K562 (cell line): ENCODE measurements at regions not wholly inside any gene's neighbourhood (a gene's known extent, or its start where the extent isn't known, plus 50 kb on each side); places are given as distances from the start of the nearest gene placed in this dataset.

Experiments used
- ATAC-seq: fragments of 200-7000 bp; cut with Tn5 transposase; 3 replicates; pipeline ENCODE4 v1.9.1; 2020; ENCODE audit warnings: moderate library complexity
- BruUV-seq: library from RNA; stranded (reverse); fragments of 400-500 nt; replicated peaks from 2 replicates; lab custom pipeline; 2021; lab: Mats Ljungman, UMichigan
- CTCF ChIA-PET: fragments of 300-600 bp; formaldehyde crosslinking; extraction: SDS; loops from one replicate; lab custom pipeline; 2021; ENCODE audit warnings: low intra/inter-chr PET ratio; lab: Yijun Ruan, JAX
- POLR2A ChIA-PET: fragments of 300-600, 350-650 bp; sonication (Branson Sonifier 250); formaldehyde crosslinking; extraction: SDS; loops from one replicate; lab custom pipeline; 2021; ENCODE audit warnings: antibody characterized with exemption, inconsistent platforms; lab: Yijun Ruan, JAX
- DNase-seq, 4 experiments: peaks; one replicate each; pipeline versions ENCODE4 v3.0.0 to v3.0.0-alpha.2; 2011 to 2018; ENCODE audit warnings: low spot score in 3 of 4, mixed read lengths in 3 of 4; ENCODE audit errors: extremely low read depth in 1 of 4
- FAIRE-seq: peaks from 2 replicates; lab custom pipeline; 2011; peaks lifted over from hg19 to GRCh38; lab: Jason Lieb, UNC
- H2AFZ ChIP-seq: 2 replicates; pipeline ENCODE4 v1.6.0; 2011; ENCODE audit warnings: low read depth, low read length, control low read depth, inconsistent platforms
- H3K27ac ChIP-seq: fragments of 200-600 bp; 3 replicates; pipeline ENCODE4 v1.8.0; 2011; ENCODE audit warnings: low read depth, mild to moderate bottlenecking, control low read depth, inconsistent platforms, low read length, moderate library complexity, mixed read lengths; ENCODE audit errors: extremely low read depth
- H3K27me3 ChIP-seq, 2 experiments: fragments of 300-600 bp in 1 of 2; 2 replicates in 1 of 2; 3 replicates in 1 of 2; pipeline versions ENCODE4 v1.6.0 to v1.8.0; 2011; ENCODE audit warnings: inconsistent platforms in 2 of 2, low read length in 2 of 2, mild to moderate bottlenecking in 1 of 2, mixed read lengths in 1 of 2, moderate library complexity in 1 of 2; ENCODE audit not compliant: control insufficient read depth in 2 of 2, insufficient read depth in 2 of 2
- H3K36me3 ChIP-seq: fragments of 300-600 bp; 3 replicates; pipeline ENCODE4 v1.8.0; 2011; ENCODE audit warnings: mild to moderate bottlenecking, low read length, inconsistent platforms; ENCODE audit not compliant: control insufficient read depth, insufficient read depth
- H3K4me1 ChIP-seq, 2 experiments: fragments of 200-600 bp in 1 of 2; replicated peaks in 1 of 2; 2 replicates in 1 of 2; 3 replicates in 1 of 2; pipeline versions ENCODE4 v1.5.1 to v1.8.0; 2011; ENCODE audit warnings: inconsistent platforms in 2 of 2, low read length in 2 of 2, mild to moderate bottlenecking in 1 of 2, mixed read lengths in 1 of 2, moderate library complexity in 1 of 2; ENCODE audit not compliant: control insufficient read depth in 2 of 2, insufficient read depth in 2 of 2
- H3K4me2 ChIP-seq: 2 replicates; pipeline ENCODE4 v1.6.1; 2011; ENCODE audit warnings: low read length, control low read depth, inconsistent platforms, mixed read lengths; ENCODE audit not compliant: insufficient read depth
- H3K4me3 ChIP-seq: fragments of 200-600 bp; sonication (generic), shearing (Covaris generic); 2 replicates; pipeline ENCODE4 v1.5.1; 2016; ENCODE audit warnings: control low read depth, inconsistent platforms
- H3K79me2 ChIP-seq: fragments of 200-600 bp; 3 replicates; pipeline ENCODE4 v1.8.0; 2011; ENCODE audit warnings: low read length, inconsistent platforms; ENCODE audit not compliant: control insufficient read depth, insufficient read depth
- H3K9ac ChIP-seq, 2 experiments: 2 replicates each; pipeline versions ENCODE4 v1.6.0 to v1.6.1; 2011; ENCODE audit warnings: low read depth in 2 of 2, low read length in 2 of 2, control low read depth in 1 of 2, inconsistent platforms in 1 of 2, mild to moderate bottlenecking in 1 of 2, mixed read lengths in 1 of 2; ENCODE audit not compliant: insufficient read depth in 1 of 2
- H3K9me1 ChIP-seq: one replicate; pipeline ENCODE4 v1.6.0; 2011; ENCODE audit warnings: inconsistent platforms, mild to moderate bottlenecking, low read length, moderate library complexity; ENCODE audit not compliant: control insufficient read depth, insufficient read depth
- H3K9me3 ChIP-seq: replicated peaks from 2 replicates; pipeline ENCODE4 v1.5.1; 2011; ENCODE audit warnings: low read depth, low read length, inconsistent platforms; ENCODE audit not compliant: control insufficient read depth, insufficient read depth
- H4K20me1 ChIP-seq: replicated peaks from 2 replicates; pipeline ENCODE4 v1.6.1; 2011; ENCODE audit warnings: low read length, inconsistent platforms, mixed read lengths; ENCODE audit not compliant: control insufficient read depth, insufficient read depth
- CBX1 ChIP-seq: sonication (generic); IDR thresholded peaks from 2 replicates; pipeline ENCODE4 v1.6.1; 2016; ENCODE audit warnings: antibody characterized with exemption, low read depth, mild to moderate bottlenecking
- CTCF ChIP-seq, 3 experiments: IDR thresholded peaks in 2 of 3; conservative IDR thresholded peaks in 1 of 3; 2 replicates each; pipeline ENCODE4 v1.5.1; 2011 to 2012; ENCODE audit warnings: low read length in 3 of 3, mild to moderate bottlenecking in 3 of 3, control low read depth in 2 of 3, improper control_type of control experiment in 1 of 3, inconsistent platforms in 1 of 3, low read depth in 1 of 3, mixed read lengths in 1 of 3, moderate library complexity in 1 of 3; ENCODE audit not compliant: insufficient read depth in 2 of 3
- CTCFL ChIP-seq: IDR thresholded peaks from 2 replicates; pipeline ENCODE4 v1.6.1; 2011; ENCODE audit warnings: borderline replicate concordance, low read depth, mild to moderate bottlenecking, moderate library complexity, low read length; ENCODE audit not compliant: insufficient read depth, poor library complexity, severe bottlenecking
- RAD21 ChIP-seq, 2 experiments: fragments of 250-450 bp in 1 of 2; fragments of 450-650 bp in 1 of 2; sonication (Bioruptor Pico) in 1 of 2; formaldehyde crosslinking in 1 of 2; IDR thresholded peaks in 1 of 2; conservative IDR thresholded peaks in 1 of 2; 2 replicates each; pipeline versions ENCODE4 v1.4.0 to v1.8.0; 2020 to 2022; ENCODE audit warnings: mild to moderate bottlenecking in 2 of 2, moderate library complexity in 1 of 2
- SIN3B ChIP-seq: fragments of 450-650 bp; IDR thresholded peaks from 2 replicates; pipeline ENCODE4 v1.6.1; 2017; ENCODE audit warnings: low read depth, mild to moderate bottlenecking, moderate library complexity
- SMC3 ChIP-seq: conservative IDR thresholded peaks from 2 replicates; pipeline ENCODE4 v1.6.1; 2011; ENCODE audit warnings: low read depth, low read length, improper control_type of control experiment; ENCODE audit not compliant: insufficient read depth
- YY1 ChIP-seq, 3 experiments: IDR thresholded peaks; 2 replicates each; pipeline ENCODE4 v1.6.1; 2011; ENCODE audit warnings: low read length in 2 of 3, mild to moderate bottlenecking in 2 of 3, moderate library complexity in 2 of 3, borderline replicate concordance in 1 of 3, control low read depth in 1 of 3, low read depth in 1 of 3; ENCODE audit not compliant: insufficient read depth in 3 of 3, insufficient replicate concordance in 2 of 3, control insufficient read depth in 1 of 3, insufficient read length in 1 of 3; ENCODE audit errors: extremely low read depth in 1 of 3
- WGBS: fragments of 100-300 bp; shearing (Covaris generic); methylation state at CpG from one replicate; pipeline ENCODE4 v1.1.6; 2016; ENCODE audit warnings: low coverage, mixed read lengths; ENCODE audit not compliant: insufficient coverage; ENCODE audit errors: missing lambda C conversion rate; 5-methylcytosine and 5-hydroxymethylcytosine counted together
- in situ Hi-C: fragments of 300-500 bp; cut with MboI; formaldehyde crosslinking; loops from 4 replicates; pipeline ENCODE4 v1.15.0; 2018; ENCODE audit warnings: inconsistent platforms, mixed read lengths
- intact Hi-C: fragments of 100-400 bp; cut with micrococcal nuclease; formaldehyde crosslinking; loops from 2 replicates; pipeline ENCODE4 v1.14.2; 2022

DNA sequence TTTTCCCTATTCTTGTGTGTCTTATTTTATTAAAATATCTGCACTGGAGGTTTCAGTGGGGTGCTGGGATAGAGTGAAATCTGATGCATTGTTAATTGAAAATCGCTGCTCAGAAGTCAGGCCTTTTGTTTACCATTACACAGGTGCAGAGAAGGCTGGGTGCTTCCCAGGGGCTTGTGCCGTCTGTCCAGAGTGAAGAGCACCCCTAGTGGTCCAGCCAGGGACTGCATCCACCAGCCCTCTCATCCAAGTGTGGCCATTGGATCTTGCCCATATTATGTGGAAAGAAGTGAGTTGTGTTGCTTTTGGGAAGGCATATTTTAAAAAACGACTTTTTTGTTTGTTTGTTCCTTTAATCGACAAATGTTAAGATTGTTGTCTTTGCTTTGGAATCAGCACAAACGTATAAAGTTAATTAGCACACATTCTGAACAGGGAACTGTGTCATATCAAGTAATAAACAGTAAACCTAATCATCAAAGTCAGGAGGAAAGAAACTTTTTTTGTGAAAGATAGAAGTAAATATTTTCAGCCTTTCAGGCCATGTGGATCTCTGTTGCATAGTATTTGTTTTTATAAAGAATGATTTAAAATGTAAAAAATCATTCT lies 315.6 kb downstream of the MTRR start:
- intact Hi-C loops = loop anchor here (10.0 kb wide), 1 partner anchor 260 kb away; no protein-coding TSS in a partner anchor
- H3K79me2 ChIP-seq = no peaks in the 10 kb centered on the region
- H3K9me3 ChIP-seq = no peaks in the 10 kb centered on the region; the same call in 1 of the 2 replicates
- no peaks in the 10 kb centered on the region for H3K4me1 ChIP-seq
- BruUV-seq = no TSS peak
- peak; percentile 86 for FAIRE-seq
- ATAC-seq = peak; percentile 98
- WGBS = 2% methylated on average over 5 of the region's 5 CpGs
- DNase-seq = peak; percentile 59 to 76 (median 70)
- no peaks in the 10 kb centered on the region for H3K27me3 ChIP-seq
- H3K9ac ChIP-seq = no peak overlapping the region
- no peak overlapping the region for H3K4me3 ChIP-seq
- no peaks in the 10 kb centered on the region for H4K20me1 ChIP-seq
- TF ChIP-seq RAD21 (CRISPR knock-in tag; conservative IDR thresholded peaks at IDR 0.05 in 1 of 2, IDR thresholded peaks at IDR 0.05 in 1 of 2) (peak in 1 of 2 experiments; percentile 35; a peak in 2 of 4 replicates), CTCF (IDR thresholded peaks at IDR 0.05 in 2 of 3, conservative IDR thresholded peaks at IDR 0.05 in 1 of 3; ENCODE audit: insufficient read depth in 2 of 3, low read depth in 1 of 3, low read length in 3 of 3) (peak; percentile 64 to 93 (median 80)), SIN3B (no peak), CBX1 (no peak), CTCFL (peak; percentile 1), YY1 (IDR thresholded peaks at IDR 0.05; ENCODE audit: borderline replicate concordance in 1 of 3, control insufficient read depth in 1 of 3, extremely low read depth in 1 of 3, insufficient read depth in 3 of 3, insufficient read length in 1 of 3, insufficient replicate concordance in 2 of 3, low read depth in 1 of 3, low read length in 2 of 3) (peak in 1 of 3 experiments; percentile 11), SMC3 (0 out of 2 replicates have a peak, but pooled peaks have one; percentile 27)
- TF ChIP-seq, all 486 proteins: peak for 5
- in situ Hi-C loops = no loop called here
- no peak overlapping the region for H3K27ac ChIP-seq
- no peaks in the 10 kb centered on the region for H3K9me1 ChIP-seq
- H3K4me2 ChIP-seq = no peak overlapping the region
- POLR2A ChIA-PET = no interaction called here
- CTCF ChIA-PET = no interaction called here
- no peaks in the 10 kb centered on the region for H3K36me3 ChIP-seq
- no peak overlapping the region for H2AFZ ChIP-seq
